ENCODE measurements at regions not wholly inside any gene's neighbourhood (a gene's known extent, or its start where the extent isn't known, plus 50 kb on each side); places are given as distances from the start of the nearest gene placed in this dataset.

GRCh38 chr3:83513051-83513450, 1445.7 kb upstream of the CADM2 start:
- TF ChIP-seq CTCF (IDR thresholded peaks at IDR 0.05; ENCODE audit: low read length): no peak
- no peak for TF ChIP-seq EZH2 (optimal IDR thresholded peaks at IDR 0.05; ENCODE audit: low read depth, low read length)
